GM23248 (cell line): ENCODE measurements at regions not wholly inside any gene's neighbourhood (a gene's known extent, or its start where the extent isn't known, plus 50 kb on each side); places are given as distances from the start of the nearest gene placed in this dataset.

ENCODE experiments used
- DNase-seq: peaks from one replicate; pipeline ENCODE4 v3.0.0-alpha.2; 2015
- H2AFZ ChIP-seq: fragments of 200-600 bp; sonication (generic); 2 replicates; pipeline ENCODE4 v1.6.1; 2016; ENCODE audit warnings: antibody characterized with exemption
- H3F3A ChIP-seq: fragments of 200-600 bp; sonication (generic); 2 replicates; pipeline ENCODE4 v1.6.1; 2016; ENCODE audit warnings: mild to moderate bottlenecking, antibody characterized with exemption, mixed run types; ENCODE audit not compliant: insufficient read depth
- H3K27ac ChIP-seq: fragments of 200-600 bp; sonication (generic); 2 replicates; pipeline ENCODE4 v1.5.1; 2016; ENCODE audit warnings: mild to moderate bottlenecking
- H3K27me3 ChIP-seq: fragments of 200-600 bp; sonication (generic); replicated peaks from 2 replicates; pipeline ENCODE4 v1.6.1; 2016; ENCODE audit warnings: mild to moderate bottlenecking; ENCODE audit not compliant: insufficient read depth
- H3K36me3 ChIP-seq: fragments of 200-600 bp; sonication (generic); 2 replicates; pipeline ENCODE4 v1.6.1; 2016; ENCODE audit warnings: low read depth, mild to moderate bottlenecking
- H3K4me1 ChIP-seq: fragments of 200-600 bp; sonication (generic); 2 replicates; pipeline ENCODE4 v1.6.1; 2016; ENCODE audit warnings: mild to moderate bottlenecking; ENCODE audit not compliant: insufficient read depth
- H3K4me2 ChIP-seq: fragments of 200-600 bp; sonication (generic); one replicate; pipeline ENCODE4 v1.6.1; 2016; ENCODE audit warnings: mild to moderate bottlenecking; ENCODE audit not compliant: unreplicated experiment
- H3K4me3 ChIP-seq: fragments of 200-600 bp; sonication (generic); 2 replicates; pipeline ENCODE4 v1.5.1; 2016; ENCODE audit warnings: mild to moderate bottlenecking
- H3K79me2 ChIP-seq: fragments of 200-600 bp; sonication (generic); 2 replicates; pipeline ENCODE4 v1.6.1; 2016; ENCODE audit warnings: mild to moderate bottlenecking; ENCODE audit not compliant: insufficient read depth
- H3K9ac ChIP-seq: fragments of 200-600 bp; sonication (generic); 2 replicates; pipeline ENCODE4 v1.6.1; 2016; ENCODE audit warnings: mild to moderate bottlenecking
- H3K9me2 ChIP-seq: fragments of 200-600 bp; sonication (generic); 2 replicates; pipeline ENCODE4 v1.6.1; 2016; ENCODE audit warnings: mixed run types, mild to moderate bottlenecking, moderate library complexity; ENCODE audit not compliant: insufficient read depth
- H3K9me3 ChIP-seq: fragments of 200-600 bp; sonication (generic); one replicate; pipeline ENCODE4 v1.6.1; 2017; ENCODE audit warnings: low read depth
- H4K20me1 ChIP-seq: fragments of 200-600 bp; sonication (generic); 2 replicates; pipeline ENCODE4 v1.6.0; 2016; ENCODE audit not compliant: insufficient read depth
- EZH2 ChIP-seq: fragments of 200-600 bp; sonication (generic); IDR thresholded peaks from 2 replicates; pipeline ENCODE4 v1.6.1; 2018; ENCODE audit warnings: antibody characterized with exemption, mild to moderate bottlenecking; ENCODE audit not compliant: insufficient read depth, poor library complexity, severe bottlenecking
- EZH2phosphoT487 ChIP-seq: fragments of 200-600 bp; sonication (generic); IDR thresholded peaks from 2 replicates; pipeline ENCODE4 v1.6.1; 2018; ENCODE audit warnings: antibody characterized with exemption, moderate library complexity, mild to moderate bottlenecking, low read depth; ENCODE audit not compliant: insufficient read depth
- WGBS, 2 experiments: methylation state at CpG; one replicate each; pipeline ENCODE4 v1.1.6; 2015 to 2017; ENCODE audit warnings: low lambda C conversion rate in 2 of 2, low coverage in 1 of 2; ENCODE audit errors: missing lambda C conversion rate in 2 of 2; 5-methylcytosine and 5-hydroxymethylcytosine counted together
- in situ Hi-C: fragments of 300-500 bp; cut with MboI; formaldehyde crosslinking; loops from 2 replicates; pipeline ENCODE4 v1.15.0; 2020

GRCh38 chr2:758073-758820 lies 81.0 kb upstream of the TMEM18 start:
- no peak overlapping the region for H3K27ac ChIP-seq
- no peaks in the 10 kb centered on the region for H3K4me1 ChIP-seq
- H3K9me3 ChIP-seq = no peaks in the 10 kb centered on the region
- no peaks in the 10 kb centered on the region for H4K20me1 ChIP-seq
- no peak for DNase-seq
- H3K4me3 ChIP-seq = no peak overlapping the region
- H3K36me3 ChIP-seq = no peaks in the 10 kb centered on the region
- TF ChIP-seq EZH2 (no peak), EZH2phosphoT487 (no peak)
- WGBS, 2 experiments = 51 to 54% methylated on average over 13 of the region's 13 CpGs
- no peaks in the 10 kb centered on the region for H3K79me2 ChIP-seq
- no peaks in the 10 kb centered on the region for H3K9me2 ChIP-seq
- in situ Hi-C loops = no loop called here
- no peaks in the 10 kb centered on the region for H3F3A ChIP-seq
- H3K9ac ChIP-seq = no peak overlapping the region
- no peak overlapping the region for H2AFZ ChIP-seq
- H3K4me2 ChIP-seq = no peak overlapping the region
- no peaks in the 10 kb centered on the region for H3K27me3 ChIP-seq

- WGBS, 2 experiments = 58 to 61% methylated on average over 7 of the region's 7 CpGs
- no peaks in the 10 kb centered on the region for H3K36me3 ChIP-seq
- DNase-seq = no peak
- TF ChIP-seq EZH2 = no peak
- no peak for TF ChIP-seq EZH2phosphoT487
- no peaks in the 10 kb centered on the region for H3K9me3 ChIP-seq
- no peaks in the 10 kb centered on the region for H3F3A ChIP-seq
- in situ Hi-C loops = no loop called here
- H3K27ac ChIP-seq = no peak overlapping the region
- H3K4me3 ChIP-seq = no peak overlapping the region
- H3K4me1 ChIP-seq = no peaks in the 10 kb centered on the region
- no peaks in the 10 kb centered on the region for H3K9me2 ChIP-seq
- H3K4me2 ChIP-seq = no peak overlapping the region
- no peak overlapping the region for H2AFZ ChIP-seq
- H3K9ac ChIP-seq = no peak overlapping the region
- no peaks in the 10 kb centered on the region for H3K79me2 ChIP-seq
- no peaks in the 10 kb centered on the region for H3K27me3 ChIP-seq
- no peaks in the 10 kb centered on the region for H4K20me1 ChIP-seq
Measured at GRCh38 chr2:753123-753522, 75.9 kb upstream of the TMEM18 start.

- TF ChIP-seq EZH2 = no peak
- TF ChIP-seq EZH2phosphoT487 = no peak
- no peaks in the 10 kb centered on the region for H3F3A ChIP-seq
- no peak overlapping the region for H3K4me3 ChIP-seq
- H3K36me3 ChIP-seq = no peaks in the 10 kb centered on the region
- no peaks in the 10 kb centered on the region for H4K20me1 ChIP-seq
- WGBS, 2 experiments = 58 to 63% methylated on average over 10 of the region's 10 CpGs
- no peak overlapping the region for H3K9ac ChIP-seq
- in situ Hi-C loops = no loop called here
- H3K79me2 ChIP-seq = no peaks in the 10 kb centered on the region
- no peaks in the 10 kb centered on the region for H3K9me2 ChIP-seq
- no peaks in the 10 kb centered on the region for H3K4me1 ChIP-seq
- no peak overlapping the region for H3K27ac ChIP-seq
- no peaks in the 10 kb centered on the region for H3K9me3 ChIP-seq
- no peak overlapping the region for H2AFZ ChIP-seq
- no peak for DNase-seq
- H3K27me3 ChIP-seq = no peaks in the 10 kb centered on the region
- H3K4me2 ChIP-seq = no peak overlapping the region
Measured at GRCh38 chr2:751474-751873, 74.3 kb upstream of the TMEM18 start.

- Histone ChIP-seq H4K20me1 (no peaks in the 10 kb centered on the region), H3K36me3 (no peaks in the 10 kb centered on the region), H3K9me3 (no peaks in the 10 kb centered on the region), H3K9ac (no peak overlapping the region), H3K4me2 (no peak overlapping the region), H3K27ac (no peak overlapping the region), H3K4me3 (no peak overlapping the region), H3F3A (no peaks in the 10 kb centered on the region), H3K79me2 (no peaks in the 10 kb centered on the region), H3K4me1 (no peaks in the 10 kb centered on the region), H2AFZ (no peak overlapping the region), H3K9me2 (no peaks in the 10 kb centered on the region), H3K27me3 (no peaks in the 10 kb centered on the region)
- WGBS, 2 experiments = 20 to 25% methylated on average over 5 of the region's 5 CpGs
- DNase-seq = no peak
- in situ Hi-C loops = no loop called here
- no peak for TF ChIP-seq EZH2phosphoT487
- no peak for TF ChIP-seq EZH2
Measured at GRCh38 chr2:750628-751027, 73.4 kb upstream of the TMEM18 start.
